ENCODE measurements at regions not wholly inside any gene's neighbourhood (a gene's known extent, or its start where the extent isn't known, plus 50 kb on each side); places are given as distances from the start of the nearest gene placed in this dataset.

DNA sequence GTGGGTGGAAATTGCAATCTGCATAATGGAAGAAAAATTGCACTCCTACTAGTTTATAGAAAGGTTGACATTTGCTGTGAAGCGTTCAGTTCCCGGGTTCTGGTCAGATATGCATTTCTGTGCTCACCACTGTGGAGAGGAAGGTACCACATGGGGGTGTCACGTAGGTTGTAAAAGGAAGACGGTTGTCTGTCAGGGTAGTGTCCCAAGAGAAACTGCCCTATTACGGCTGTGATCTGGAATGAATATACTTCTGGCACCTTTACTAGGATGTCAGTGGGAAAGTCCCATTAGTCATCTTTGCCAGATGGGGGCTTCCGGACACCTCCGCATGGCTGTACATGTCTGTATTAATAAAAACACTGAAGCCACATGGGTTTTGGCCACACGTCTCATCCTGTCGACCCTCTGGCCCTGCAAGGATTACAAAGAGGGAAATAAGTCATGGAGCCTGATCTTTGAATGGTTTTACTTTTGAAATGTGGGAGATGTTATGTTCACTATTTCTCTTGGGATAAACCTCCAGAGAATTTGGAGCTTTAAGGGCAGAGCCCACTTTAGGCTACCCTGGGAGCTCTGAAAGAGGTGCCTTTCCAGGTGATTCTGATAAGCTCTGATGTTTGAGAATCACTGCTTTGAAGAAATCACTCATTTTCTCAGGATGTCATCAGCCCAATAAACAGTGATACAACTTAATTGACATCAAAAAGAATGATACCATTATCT lies 133.9 kb downstream of the AKAP11 start:
- Histone ChIP-seq H3K79me2 (ENCODE audit: control insufficient read depth, insufficient read depth, low read length) (no peaks in the 10 kb centered on the region), H4K20me1 (ENCODE audit: control insufficient read depth, extremely low read depth, insufficient read depth, low read length) (no peaks in the 10 kb centered on the region), H3K4me3 (ENCODE audit: control insufficient read depth in 2 of 3, extremely low read depth in 1 of 3, insufficient read depth in 2 of 3, low read depth in 1 of 3, low read length in 3 of 3) (no peak overlapping the region), H3K9me1 (ENCODE audit: control insufficient read depth, extremely low read depth, insufficient read depth, low read length) (no peaks in the 10 kb centered on the region), H2AFZ (ENCODE audit: control insufficient read depth, low read length) (peak overlapping the region; percentile 50), H3K9ac (ENCODE audit: control insufficient read depth, extremely low read depth, insufficient read depth, low read length) (no peak overlapping the region), H3K9me3 (ENCODE audit: control insufficient read depth, low read depth, low read length) (no peaks in the 10 kb centered on the region), H3K36me3 (ENCODE audit: control insufficient read depth in 2 of 2, extremely low read depth in 1 of 2, insufficient read depth in 2 of 2, low read length in 2 of 2) (no peaks in the 10 kb centered on the region), H3K27me3 (ENCODE audit: control insufficient read depth, extremely low read depth, insufficient read depth, low read length) (no peaks in the 10 kb centered on the region), H3K4me1 (ENCODE audit: control insufficient read depth, extremely low read depth, insufficient read depth, low read length) (peaks cover 11% of the 10 kb centered on the region), H3K27ac (ENCODE audit: control insufficient read depth, insufficient read depth, low read length) (peak overlapping the region; percentile 31), H3K4me2 (ENCODE audit: control insufficient read depth, extremely low read depth, insufficient read depth, low read depth, low read length) (peak overlapping the region; percentile 72)
- DNase-seq (ENCODE audit: low read depth, low spot score) (no peak), FAIRE-seq (peak; percentile 75)
- dilution Hi-C loops (cut with MboI; ENCODE audit: extremely low pct_ligation_motif_present, low sequenced_read_pairs) = no loop called here
- no peak for TF ChIP-seq EZH2 (IDR thresholded peaks at IDR 0.05; ENCODE audit: low read length)
- TF ChIP-seq, protein P1, sequence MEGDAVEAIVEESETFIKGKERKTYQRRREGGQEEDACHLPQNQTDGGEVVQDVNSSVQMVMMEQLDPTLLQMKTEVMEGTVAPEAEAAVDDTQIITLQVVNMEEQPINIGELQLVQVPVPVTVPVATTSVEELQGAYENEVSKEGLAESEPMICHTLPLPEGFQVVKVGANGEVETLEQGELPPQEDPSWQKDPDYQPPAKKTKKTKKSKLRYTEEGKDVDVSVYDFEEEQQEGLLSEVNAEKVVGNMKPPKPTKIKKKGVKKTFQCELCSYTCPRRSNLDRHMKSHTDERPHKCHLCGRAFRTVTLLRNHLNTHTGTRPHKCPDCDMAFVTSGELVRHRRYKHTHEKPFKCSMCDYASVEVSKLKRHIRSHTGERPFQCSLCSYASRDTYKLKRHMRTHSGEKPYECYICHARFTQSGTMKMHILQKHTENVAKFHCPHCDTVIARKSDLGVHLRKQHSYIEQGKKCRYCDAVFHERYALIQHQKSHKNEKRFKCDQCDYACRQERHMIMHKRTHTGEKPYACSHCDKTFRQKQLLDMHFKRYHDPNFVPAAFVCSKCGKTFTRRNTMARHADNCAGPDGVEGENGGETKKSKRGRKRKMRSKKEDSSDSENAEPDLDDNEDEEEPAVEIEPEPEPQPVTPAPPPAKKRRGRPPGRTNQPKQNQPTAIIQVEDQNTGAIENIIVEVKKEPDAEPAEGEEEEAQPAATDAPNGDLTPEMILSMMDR (optimal IDR thresholded peaks at IDR 0.05 in 1 of 3, IDR thresholded peaks at IDR 0.05 in 1 of 3, conservative IDR thresholded peaks at IDR 0.05 in 1 of 3; ENCODE audit: extremely low read depth in 1 of 3, insufficient read depth in 2 of 3, low read length in 3 of 3) = no peak

DNA sequence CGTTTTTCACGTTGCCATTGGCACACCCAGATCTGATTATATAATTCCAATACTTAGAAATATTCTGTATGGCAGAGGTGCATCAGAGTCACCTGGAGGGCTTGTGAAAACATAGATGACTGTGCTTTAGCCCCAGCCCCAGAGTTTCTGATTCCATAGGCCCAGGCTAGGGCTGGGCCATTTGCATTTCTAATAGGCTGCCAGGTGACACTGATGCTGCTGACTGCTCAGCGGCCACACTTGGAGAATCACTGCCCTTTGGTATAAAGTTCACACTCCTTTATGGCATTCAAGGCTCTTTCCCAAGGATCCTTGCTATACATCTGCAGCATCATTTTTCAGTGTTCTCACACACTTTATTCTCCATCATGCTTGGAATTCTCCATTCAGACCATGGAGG lies 137.1 kb downstream of the AKAP11 start:
- FAIRE-seq = no peak
- dilution Hi-C loops (cut with MboI; ENCODE audit: extremely low pct_ligation_motif_present, low sequenced_read_pairs) = no loop called here
- Histone ChIP-seq H3K9me3 (ENCODE audit: control insufficient read depth, low read depth, low read length) (no peaks in the 10 kb centered on the region), H3K4me3 (ENCODE audit: control insufficient read depth in 2 of 3, extremely low read depth in 1 of 3, insufficient read depth in 2 of 3, low read depth in 1 of 3, low read length in 3 of 3) (no peak overlapping the region), H3K79me2 (ENCODE audit: control insufficient read depth, insufficient read depth, low read length) (no peaks in the 10 kb centered on the region), H3K4me1 (ENCODE audit: control insufficient read depth, extremely low read depth, insufficient read depth, low read length) (peaks cover 11% of the 10 kb centered on the region), H3K9ac (ENCODE audit: control insufficient read depth, extremely low read depth, insufficient read depth, low read length) (no peak overlapping the region), H3K9me1 (ENCODE audit: control insufficient read depth, extremely low read depth, insufficient read depth, low read length) (no peaks in the 10 kb centered on the region), H3K27ac (ENCODE audit: control insufficient read depth, insufficient read depth, low read length) (no peak overlapping the region), H4K20me1 (ENCODE audit: control insufficient read depth, extremely low read depth, insufficient read depth, low read length) (no peaks in the 10 kb centered on the region), H3K27me3 (ENCODE audit: control insufficient read depth, extremely low read depth, insufficient read depth, low read length) (no peaks in the 10 kb centered on the region), H3K36me3 (ENCODE audit: control insufficient read depth in 2 of 2, extremely low read depth in 1 of 2, insufficient read depth in 2 of 2, low read length in 2 of 2) (no peaks in the 10 kb centered on the region), H2AFZ (ENCODE audit: control insufficient read depth, low read length) (no peak overlapping the region), H3K4me2 (ENCODE audit: control insufficient read depth, extremely low read depth, insufficient read depth, low read depth, low read length) (no peak overlapping the region)
- no peak for TF ChIP-seq EZH2 (IDR thresholded peaks at IDR 0.05; ENCODE audit: low read length)
- TF ChIP-seq, protein P1 (optimal IDR thresholded peaks at IDR 0.05 in 1 of 3, IDR thresholded peaks at IDR 0.05 in 1 of 3, conservative IDR thresholded peaks at IDR 0.05 in 1 of 3; ENCODE audit: extremely low read depth in 1 of 3, insufficient read depth in 2 of 3, low read length in 3 of 3) = no peak
- DNase-seq (ENCODE audit: low read depth, low spot score) = no peak

Data from keratinocyte (primary cell).